ENCODE measurements at regions not wholly inside any gene's neighbourhood (a gene's known extent, or its start where the extent isn't known, plus 50 kb on each side); places are given as distances from the start of the nearest gene placed in this dataset.

DNA sequence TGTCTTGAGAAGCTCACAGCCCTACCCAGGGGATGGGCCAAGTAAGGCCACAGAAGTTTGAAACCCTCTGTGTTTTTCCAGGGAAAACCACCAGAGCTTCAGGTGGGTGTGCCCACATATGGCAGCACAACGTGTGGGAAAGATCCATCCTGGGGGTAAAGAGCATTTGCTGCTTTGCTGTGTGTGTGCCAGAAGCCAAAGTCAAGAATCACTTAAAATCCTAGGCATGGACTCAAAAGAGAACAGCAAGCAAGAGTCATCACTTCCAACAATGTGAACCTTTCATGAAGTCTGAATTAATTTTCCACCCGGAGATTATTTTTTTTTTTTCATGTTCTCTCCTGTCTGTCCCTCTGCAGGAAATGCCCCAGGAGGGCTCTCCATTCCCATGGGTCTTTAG lies 308.2 kb upstream of the SGK1 start:
- in situ Hi-C loops (cut with MboI; ENCODE audit: low pct_ligation_motif_present in 1 of 4, low pct_unique_long_range_greater_than_20kb in 1 of 4, low sequenced_read_pairs in 3 of 4), result loop anchor here in 1 of 4 donors (25.0 kb wide), 1 partner anchor 464 kb away; no protein-coding TSS in a partner anchor
- H3K27me3 ChIP-seq, result no peaks in the 10 kb centered on the region
- TF ChIP-seq, protein P1, sequence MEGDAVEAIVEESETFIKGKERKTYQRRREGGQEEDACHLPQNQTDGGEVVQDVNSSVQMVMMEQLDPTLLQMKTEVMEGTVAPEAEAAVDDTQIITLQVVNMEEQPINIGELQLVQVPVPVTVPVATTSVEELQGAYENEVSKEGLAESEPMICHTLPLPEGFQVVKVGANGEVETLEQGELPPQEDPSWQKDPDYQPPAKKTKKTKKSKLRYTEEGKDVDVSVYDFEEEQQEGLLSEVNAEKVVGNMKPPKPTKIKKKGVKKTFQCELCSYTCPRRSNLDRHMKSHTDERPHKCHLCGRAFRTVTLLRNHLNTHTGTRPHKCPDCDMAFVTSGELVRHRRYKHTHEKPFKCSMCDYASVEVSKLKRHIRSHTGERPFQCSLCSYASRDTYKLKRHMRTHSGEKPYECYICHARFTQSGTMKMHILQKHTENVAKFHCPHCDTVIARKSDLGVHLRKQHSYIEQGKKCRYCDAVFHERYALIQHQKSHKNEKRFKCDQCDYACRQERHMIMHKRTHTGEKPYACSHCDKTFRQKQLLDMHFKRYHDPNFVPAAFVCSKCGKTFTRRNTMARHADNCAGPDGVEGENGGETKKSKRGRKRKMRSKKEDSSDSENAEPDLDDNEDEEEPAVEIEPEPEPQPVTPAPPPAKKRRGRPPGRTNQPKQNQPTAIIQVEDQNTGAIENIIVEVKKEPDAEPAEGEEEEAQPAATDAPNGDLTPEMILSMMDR (IDR thresholded peaks at IDR 0.05), result no peak
- no peak for TF ChIP-seq EP300 (IDR thresholded peaks at IDR 0.05; ENCODE audit: low read depth)
- no peak for TF ChIP-seq POLR2A (IDR thresholded peaks at IDR 0.05)
- TF ChIP-seq POLR2AphosphoS5 (IDR thresholded peaks at IDR 0.05), result no peak
- WGBS, 2 donors (ENCODE audit: low coverage in 1 of 2), result 44% methylated on average over 2 of the region's 2 CpGs
- intact Hi-C loops (cut with DNase I; ENCODE audit: low total_unique reads), result no loop called here
- H3K4me3 ChIP-seq, result no peak overlapping the region
- no peak for DNase-seq
- H3K4me1 ChIP-seq, result peaks cover 0 to 18% (median 2%) of the 10 kb centered on the region in 4 donors
- no peaks in the 10 kb centered on the region for H3K9me3 ChIP-seq
- H3K27ac ChIP-seq, result no peak overlapping the region
- H3K36me3 ChIP-seq, result no peaks in the 10 kb centered on the region

DNA sequence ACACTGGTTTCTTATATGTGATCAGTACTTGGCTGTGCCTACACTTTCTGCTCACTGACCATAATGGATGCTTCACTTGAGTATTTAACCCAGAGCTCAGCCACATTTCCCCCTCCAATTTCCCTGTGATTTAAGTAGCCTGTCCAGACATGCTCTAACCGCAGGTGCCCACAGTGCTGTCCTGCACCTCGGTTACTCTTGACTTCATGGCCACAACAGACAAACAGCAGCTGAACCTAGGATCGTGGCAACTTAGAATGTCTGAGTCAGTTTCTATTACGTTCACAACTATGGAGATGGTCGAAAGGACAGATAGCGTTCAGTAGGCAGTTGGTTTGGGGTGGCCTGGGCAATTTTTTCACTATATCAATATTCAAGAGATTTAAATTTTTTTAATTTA lies 306.9 kb upstream of the SGK1 start:
- intact Hi-C loops (cut with DNase I; ENCODE audit: low total_unique reads), result no loop called here

DNA sequence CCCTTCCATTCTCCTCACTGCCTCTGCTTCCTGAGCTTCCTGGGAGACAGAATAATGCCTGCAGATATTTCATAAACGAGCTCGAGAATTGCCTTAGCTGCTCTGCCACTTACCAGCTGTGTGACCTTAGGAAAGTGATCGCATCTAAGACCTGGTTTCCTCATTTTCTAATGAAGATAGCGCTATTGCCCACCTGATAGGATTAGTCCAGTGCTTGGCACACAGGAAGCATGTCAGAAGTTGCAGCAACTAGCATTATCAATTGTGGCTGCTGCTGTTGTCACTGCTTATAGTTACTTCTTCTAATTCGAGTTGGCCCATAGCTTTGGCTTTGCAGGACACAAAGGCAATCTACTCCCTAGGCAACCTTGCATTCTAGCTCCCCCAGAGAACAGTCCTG lies 305.5 kb upstream of the SGK1 start:
- Histone ChIP-seq H3K27me3 (no peaks in the 10 kb centered on the region), H3K36me3 (no peaks in the 10 kb centered on the region), H3K4me3 (no peak overlapping the region), H3K4me1 (no peaks in the 10 kb centered on the region), H3K9me3 (no peaks in the 10 kb centered on the region), H3K27ac (no peak overlapping the region)
- no peak for DNase-seq
- intact Hi-C loops (cut with DNase I; ENCODE audit: low total_unique reads), result no loop called here
- WGBS, 2 donors (ENCODE audit: low coverage in 1 of 2), result 79 to 91% methylated on average over 4 to 5 of the region's 5 CpGs
- TF ChIP-seq POLR2A (IDR thresholded peaks at IDR 0.05) (no peak), EP300 (IDR thresholded peaks at IDR 0.05; ENCODE audit: low read depth) (no peak), POLR2AphosphoS5 (IDR thresholded peaks at IDR 0.05) (no peak)
- TF ChIP-seq, protein P1 (IDR thresholded peaks at IDR 0.05), result no peak
- in situ Hi-C loops (cut with MboI; ENCODE audit: low pct_ligation_motif_present in 1 of 4, low pct_unique_long_range_greater_than_20kb in 1 of 4, low sequenced_read_pairs in 3 of 4), result no loop called here

More for the DNA sequence above, 306.9 kb upstream of the SGK1 start:
- no peaks in the 10 kb centered on the region for H3K36me3 ChIP-seq
- H3K27ac ChIP-seq, result no peak overlapping the region
- TF ChIP-seq, protein P1 (IDR thresholded peaks at IDR 0.05), result no peak
- TF ChIP-seq POLR2A (IDR thresholded peaks at IDR 0.05), result no peak
- TF ChIP-seq EP300 (IDR thresholded peaks at IDR 0.05; ENCODE audit: low read depth), result no peak
- TF ChIP-seq POLR2AphosphoS5 (IDR thresholded peaks at IDR 0.05), result no peak
- in situ Hi-C loops (cut with MboI; ENCODE audit: low pct_ligation_motif_present in 1 of 4, low pct_unique_long_range_greater_than_20kb in 1 of 4, low sequenced_read_pairs in 3 of 4), result loop anchor here in 1 of 4 donors (25.0 kb wide), 1 partner anchor 462 kb away; no protein-coding TSS in a partner anchor
- no peak for DNase-seq
- no peak overlapping the region for H3K4me3 ChIP-seq
- WGBS, 2 donors (ENCODE audit: low coverage in 1 of 2), result 95 to 100% methylated on average over 5 to 6 of the region's 6 CpGs
- H3K9me3 ChIP-seq, result no peaks in the 10 kb centered on the region
- no peaks in the 10 kb centered on the region for H3K27me3 ChIP-seq
- peaks cover 0 to 8% (median 0%) of the 10 kb centered on the region in 4 donors for H3K4me1 ChIP-seq

DNA sequence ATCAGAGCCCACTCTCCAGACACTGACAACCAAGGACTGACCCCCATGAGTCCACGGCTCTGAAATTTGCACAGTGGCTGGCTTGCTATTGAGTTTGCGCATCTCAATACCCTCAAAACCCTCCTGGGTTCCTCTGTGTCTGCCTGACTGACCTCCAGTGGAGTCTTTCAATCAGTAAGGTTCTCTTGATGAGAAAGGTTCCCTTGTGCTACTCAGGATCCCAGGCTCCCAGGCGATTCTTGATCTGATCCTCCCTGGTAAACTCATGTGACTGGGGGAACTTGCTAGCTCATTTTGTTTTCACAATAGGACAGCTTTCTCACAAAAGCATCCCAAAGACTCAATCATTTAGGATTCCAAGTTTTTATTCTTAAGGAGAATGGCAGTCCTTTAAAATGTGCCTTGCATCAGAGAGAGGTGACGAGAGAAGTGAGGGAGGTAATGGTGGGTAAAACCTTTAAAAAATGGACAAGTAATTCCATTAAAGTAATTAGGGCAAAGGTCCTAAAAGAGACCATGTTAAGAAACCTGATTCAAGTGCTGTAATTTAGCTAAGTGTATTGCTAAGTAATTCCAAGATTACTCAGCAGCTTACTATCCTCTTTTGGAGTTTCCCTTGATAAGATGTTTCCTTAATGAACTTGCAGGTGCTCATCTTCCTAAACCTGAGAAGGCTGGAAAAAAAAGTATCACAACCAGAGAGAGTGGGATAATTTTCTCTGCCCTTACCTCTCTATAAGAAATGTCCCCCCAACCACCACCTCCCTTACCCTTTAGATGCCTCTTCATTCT lies 304.7 kb upstream of the SGK1 start:
- in situ Hi-C loops (cut with MboI; ENCODE audit: low pct_ligation_motif_present in 1 of 4, low pct_unique_long_range_greater_than_20kb in 1 of 4, low sequenced_read_pairs in 3 of 4) (no loop called here), intact Hi-C loops (cut with DNase I; ENCODE audit: low total_unique reads) (no loop called here)
- no peak for TF ChIP-seq POLR2A (IDR thresholded peaks at IDR 0.05)
- no peak for TF ChIP-seq POLR2AphosphoS5 (IDR thresholded peaks at IDR 0.05)
- TF ChIP-seq EP300 (IDR thresholded peaks at IDR 0.05; ENCODE audit: low read depth), result no peak
- TF ChIP-seq, protein P1 (IDR thresholded peaks at IDR 0.05), result no peak
- no peaks in the 10 kb centered on the region for H3K9me3 ChIP-seq
- H3K4me1 ChIP-seq, result no peaks in the 10 kb centered on the region
- H3K27me3 ChIP-seq, result no peaks in the 10 kb centered on the region
- 71 to 85% methylated on average over 4 of the region's 4 CpGs for WGBS, 2 donors (ENCODE audit: low coverage in 1 of 2)
- H3K4me3 ChIP-seq, result no peak overlapping the region
- no peaks in the 10 kb centered on the region for H3K36me3 ChIP-seq
- no peak for DNase-seq
- H3K27ac ChIP-seq, result peak overlapping the region in 1 of 4 donors; percentile 9

Measured in transverse colon (tissue), 4 donors.